Liver (tissue), 8 donors: ENCODE measurements at regions not wholly inside any gene's neighbourhood (a gene's known extent, or its start where the extent isn't known, plus 50 kb on each side); places are given as distances from the start of the nearest gene placed in this dataset.

Source experiments
- DNase-seq: peaks from one replicate; pipeline ENCODE4 v3.0.0-alpha.2; 2017; ENCODE audit warnings: low spot score
- H3K27ac ChIP-seq, 2 donors: one replicate each; pipeline ENCODE4 v1.7.0; 2013; ENCODE audit warnings: inconsistent platforms in 2 of 2, low read length in 2 of 2, control low read depth in 1 of 2, low read depth in 1 of 2, mild to moderate bottlenecking in 1 of 2
- H3K27me3 ChIP-seq, 4 donors: one replicate each; pipeline versions ENCODE4 v1.6.1 to v1.7.0; 2013; ENCODE audit warnings: low read length in 3 of 4, inconsistent platforms in 1 of 4, mild to moderate bottlenecking in 1 of 4, moderate library complexity in 1 of 4; ENCODE audit not compliant: control insufficient read depth in 4 of 4, insufficient read depth in 4 of 4
- H3K36me3 ChIP-seq, 4 donors: one replicate each; pipeline versions ENCODE4 v1.6.1 to v1.7.0; 2013; ENCODE audit warnings: low read length in 3 of 4, mild to moderate bottlenecking in 3 of 4, low read depth in 1 of 4, moderate library complexity in 1 of 4; ENCODE audit not compliant: control insufficient read depth in 4 of 4, insufficient read depth in 3 of 4
- H3K4me1 ChIP-seq, 4 donors: one replicate each; pipeline versions ENCODE4 v1.6.1 to v1.7.0; 2013; ENCODE audit warnings: low read length in 3 of 4, mild to moderate bottlenecking in 3 of 4, moderate library complexity in 1 of 4; ENCODE audit not compliant: control insufficient read depth in 4 of 4, insufficient read depth in 4 of 4
- H3K4me3 ChIP-seq, 3 donors: one replicate each; pipeline versions ENCODE4 v1.6.1 to v1.7.0; 2013; ENCODE audit warnings: low read length in 3 of 3, control low read depth in 1 of 3, low read depth in 1 of 3, mild to moderate bottlenecking in 1 of 3
- H3K9ac ChIP-seq, 2 donors: one replicate each; pipeline ENCODE4 v1.7.0; 2013; ENCODE audit warnings: low read length in 2 of 2, mild to moderate bottlenecking in 2 of 2, moderate library complexity in 2 of 2, control low read depth in 1 of 2, low read depth in 1 of 2
- H3K9me3 ChIP-seq, 4 donors: one replicate each; pipeline versions ENCODE4 v1.6.1 to v1.7.0; 2013; ENCODE audit warnings: low read length in 3 of 4; ENCODE audit not compliant: control insufficient read depth in 4 of 4
- ATF3 ChIP-seq: IDR thresholded peaks from 2 replicates; pipeline ENCODE4 v1.6.1; 2016; ENCODE audit warnings: antibody characterized with exemption
- CTCF ChIP-seq: fragments of 150-350 bp; IDR thresholded peaks from 2 replicates; pipeline ENCODE4 v1.5.1; 2017; ENCODE audit warnings: improper control_type of control experiment, low read depth, low read length; ENCODE audit not compliant: missing input control
- EGR1 ChIP-seq, 2 donors: IDR thresholded peaks; 2 replicates each; pipeline ENCODE4 v1.6.1; 2016 to 2018; ENCODE audit warnings: antibody characterized with exemption in 2 of 2, low read depth in 2 of 2
- FOXA1 ChIP-seq: IDR thresholded peaks from 2 replicates; pipeline ENCODE4 v1.6.1; 2016; ENCODE audit warnings: antibody characterized with exemption
- FOXA2 ChIP-seq: IDR thresholded peaks from 2 replicates; pipeline ENCODE4 v1.6.1; 2016; ENCODE audit warnings: antibody characterized with exemption
- GABPA ChIP-seq, 2 donors: IDR thresholded peaks in 1 of 2; conservative IDR thresholded peaks in 1 of 2; 2 replicates each; pipeline ENCODE4 v1.6.1; 2016; ENCODE audit warnings: antibody characterized with exemption in 2 of 2, mild to moderate bottlenecking in 1 of 2, moderate library complexity in 1 of 2
- HNF4A ChIP-seq, 2 donors: conservative IDR thresholded peaks; 2 replicates each; pipeline ENCODE4 v1.6.1; 2016; ENCODE audit warnings: antibody characterized with exemption in 2 of 2, mild to moderate bottlenecking in 2 of 2
- JUND ChIP-seq, 2 donors: IDR thresholded peaks; 2 replicates each; pipeline ENCODE4 v1.6.1; 2016; ENCODE audit warnings: antibody characterized with exemption in 2 of 2
- NR2F2 ChIP-seq: IDR thresholded peaks from 2 replicates; pipeline ENCODE4 v1.6.1; 2016; ENCODE audit warnings: antibody characterized with exemption
- RAD21 ChIP-seq, 2 donors: IDR thresholded peaks; 2 replicates each; pipeline ENCODE4 v1.6.1; 2016; ENCODE audit warnings: antibody characterized with exemption in 2 of 2, mild to moderate bottlenecking in 2 of 2
- TAF1 ChIP-seq: conservative IDR thresholded peaks from 2 replicates; pipeline ENCODE4 v1.6.1; 2016; ENCODE audit warnings: antibody characterized with exemption, mild to moderate bottlenecking
- YY1 ChIP-seq: IDR thresholded peaks from 2 replicates; pipeline ENCODE4 v1.6.1; 2016; ENCODE audit warnings: antibody characterized with exemption, mild to moderate bottlenecking
- ZBTB33 ChIP-seq: IDR thresholded peaks from 2 replicates; pipeline ENCODE4 v1.6.1; 2016; ENCODE audit warnings: antibody characterized with exemption
- WGBS: extraction: QIAGEN DNeasy Blood & Tissue Kit; methylation state at CpG from one replicate; pipeline ENCODE4 v1.1.7; 2013; 5-methylcytosine and 5-hydroxymethylcytosine counted together
- donor health status: healthy.
- donor health status: healthy.
- donor health status: healthy.
- donor health status: healthy.
- donor health status: healthy.

- Histone ChIP-seq H3K9ac (no peak overlapping the region), H3K27me3 (peaks cover 0 to 2% (median 0%) of the 10 kb centered on the region in 4 donors), H3K27ac (no peak overlapping the region), H3K36me3 (no peaks in the 10 kb centered on the region), H3K4me3 (no peak overlapping the region), H3K4me1 (no peaks in the 10 kb centered on the region), H3K9me3 (no peaks in the 10 kb centered on the region)
- no peak for TF ChIP-seq ZBTB33
- DNase-seq: no peak
- WGBS: 91% methylated on average over 38 of the region's 38 CpGs
Observed at GRCh38 chr13:70923863-70924752, 815.9 kb upstream of the KLHL1 start.

- no peak overlapping the region for H3K27ac ChIP-seq
- H3K36me3 ChIP-seq: no peaks in the 10 kb centered on the region
- no peaks in the 10 kb centered on the region for H3K27me3 ChIP-seq
- H3K4me1 ChIP-seq: no peaks in the 10 kb centered on the region
- TF ChIP-seq EGR1 (IDR thresholded peaks at IDR 0.05; ENCODE audit: low read depth in 2 of 2): no peak
- TF ChIP-seq GABPA (IDR thresholded peaks at IDR 0.05 in 1 of 2, conservative IDR thresholded peaks at IDR 0.05 in 1 of 2): no peak
- no peak for TF ChIP-seq FOXA2
- no peak for TF ChIP-seq RAD21 (IDR thresholded peaks at IDR 0.05)
- TF ChIP-seq CTCF: no peak
- no peak for TF ChIP-seq TAF1
- no peak for TF ChIP-seq ATF3
- no peak for TF ChIP-seq FOXA1
- no peak overlapping the region for H3K4me3 ChIP-seq
- H3K9me3 ChIP-seq: no peaks in the 10 kb centered on the region
- 82% methylated on average over 1 of the region's 1 CpG for WGBS
- DNase-seq: no peak
- H3K9ac ChIP-seq: no peak overlapping the region
Observed at GRCh38 chr13:70911286-70911685, 803.0 kb upstream of the KLHL1 start.

- no peak overlapping the region for H3K27ac ChIP-seq
- no peaks in the 10 kb centered on the region for H3K36me3 ChIP-seq
- TF ChIP-seq RAD21 (IDR thresholded peaks at IDR 0.05) (no peak), CTCF (no peak), HNF4A (conservative IDR thresholded peaks at IDR 0.05) (no peak), NR2F2 (no peak), ZBTB33 (no peak), FOXA2 (no peak), YY1 (no peak), JUND (IDR thresholded peaks at IDR 0.05) (no peak)
- no peaks in the 10 kb centered on the region for H3K27me3 ChIP-seq
- no peak overlapping the region for H3K4me3 ChIP-seq
- H3K9me3 ChIP-seq: no peaks in the 10 kb centered on the region
- H3K4me1 ChIP-seq: no peaks in the 10 kb centered on the region
- no peak for DNase-seq
- WGBS: 81% methylated on average over 3 of the region's 3 CpGs
- no peak overlapping the region for H3K9ac ChIP-seq
Observed at GRCh38 chr13:70908795-70909194, 800.5 kb upstream of the KLHL1 start.
